K562 (cell line): ENCODE measurements at regions not wholly inside any gene's neighbourhood (a gene's known extent, or its start where the extent isn't known, plus 50 kb on each side); places are given as distances from the start of the nearest gene placed in this dataset.

Experiments used
- ATAC-seq: fragments of 200-7000 bp; cut with Tn5 transposase; 3 replicates; pipeline ENCODE4 v1.9.1; 2020; ENCODE audit warnings: moderate library complexity
- BruUV-seq: library from RNA; stranded (reverse); fragments of 400-500 nt; replicated peaks from 2 replicates; lab custom pipeline; 2021; lab: Mats Ljungman, UMichigan
- CTCF ChIA-PET: fragments of 300-600 bp; formaldehyde crosslinking; extraction: SDS; loops from one replicate; lab custom pipeline; 2021; ENCODE audit warnings: low intra/inter-chr PET ratio; lab: Yijun Ruan, JAX
- POLR2A ChIA-PET: fragments of 300-600, 350-650 bp; sonication (Branson Sonifier 250); formaldehyde crosslinking; extraction: SDS; loops from one replicate; lab custom pipeline; 2021; ENCODE audit warnings: antibody characterized with exemption, inconsistent platforms; lab: Yijun Ruan, JAX
- DNase-seq, 4 experiments: peaks; one replicate each; pipeline versions ENCODE4 v3.0.0 to v3.0.0-alpha.2; 2011 to 2018; ENCODE audit warnings: low spot score in 3 of 4, mixed read lengths in 3 of 4; ENCODE audit errors: extremely low read depth in 1 of 4
- FAIRE-seq: peaks from 2 replicates; lab custom pipeline; 2011; peaks lifted over from hg19 to GRCh38; lab: Jason Lieb, UNC
- H2AFZ ChIP-seq: 2 replicates; pipeline ENCODE4 v1.6.0; 2011; ENCODE audit warnings: low read depth, low read length, control low read depth, inconsistent platforms
- H3K27ac ChIP-seq: fragments of 200-600 bp; 3 replicates; pipeline ENCODE4 v1.8.0; 2011; ENCODE audit warnings: low read depth, mild to moderate bottlenecking, control low read depth, inconsistent platforms, low read length, moderate library complexity, mixed read lengths; ENCODE audit errors: extremely low read depth
- H3K27me3 ChIP-seq, 2 experiments: fragments of 300-600 bp in 1 of 2; 2 replicates in 1 of 2; 3 replicates in 1 of 2; pipeline versions ENCODE4 v1.6.0 to v1.8.0; 2011; ENCODE audit warnings: inconsistent platforms in 2 of 2, low read length in 2 of 2, mild to moderate bottlenecking in 1 of 2, mixed read lengths in 1 of 2, moderate library complexity in 1 of 2; ENCODE audit not compliant: control insufficient read depth in 2 of 2, insufficient read depth in 2 of 2
- H3K36me3 ChIP-seq: fragments of 300-600 bp; 3 replicates; pipeline ENCODE4 v1.8.0; 2011; ENCODE audit warnings: mild to moderate bottlenecking, low read length, inconsistent platforms; ENCODE audit not compliant: control insufficient read depth, insufficient read depth
- H3K4me1 ChIP-seq, 2 experiments: fragments of 200-600 bp in 1 of 2; replicated peaks in 1 of 2; 2 replicates in 1 of 2; 3 replicates in 1 of 2; pipeline versions ENCODE4 v1.5.1 to v1.8.0; 2011; ENCODE audit warnings: inconsistent platforms in 2 of 2, low read length in 2 of 2, mild to moderate bottlenecking in 1 of 2, mixed read lengths in 1 of 2, moderate library complexity in 1 of 2; ENCODE audit not compliant: control insufficient read depth in 2 of 2, insufficient read depth in 2 of 2
- H3K4me2 ChIP-seq: 2 replicates; pipeline ENCODE4 v1.6.1; 2011; ENCODE audit warnings: low read length, control low read depth, inconsistent platforms, mixed read lengths; ENCODE audit not compliant: insufficient read depth
- H3K4me3 ChIP-seq: fragments of 200-600 bp; sonication (generic), shearing (Covaris generic); 2 replicates; pipeline ENCODE4 v1.5.1; 2016; ENCODE audit warnings: control low read depth, inconsistent platforms
- H3K79me2 ChIP-seq: fragments of 200-600 bp; 3 replicates; pipeline ENCODE4 v1.8.0; 2011; ENCODE audit warnings: low read length, inconsistent platforms; ENCODE audit not compliant: control insufficient read depth, insufficient read depth
- H3K9ac ChIP-seq, 2 experiments: 2 replicates each; pipeline versions ENCODE4 v1.6.0 to v1.6.1; 2011; ENCODE audit warnings: low read depth in 2 of 2, low read length in 2 of 2, control low read depth in 1 of 2, inconsistent platforms in 1 of 2, mild to moderate bottlenecking in 1 of 2, mixed read lengths in 1 of 2; ENCODE audit not compliant: insufficient read depth in 1 of 2
- H3K9me1 ChIP-seq: one replicate; pipeline ENCODE4 v1.6.0; 2011; ENCODE audit warnings: inconsistent platforms, mild to moderate bottlenecking, low read length, moderate library complexity; ENCODE audit not compliant: control insufficient read depth, insufficient read depth
- H3K9me3 ChIP-seq: replicated peaks from 2 replicates; pipeline ENCODE4 v1.5.1; 2011; ENCODE audit warnings: low read depth, low read length, inconsistent platforms; ENCODE audit not compliant: control insufficient read depth, insufficient read depth
- H4K20me1 ChIP-seq: replicated peaks from 2 replicates; pipeline ENCODE4 v1.6.1; 2011; ENCODE audit warnings: low read length, inconsistent platforms, mixed read lengths; ENCODE audit not compliant: control insufficient read depth, insufficient read depth
- ARHGAP35 ChIP-seq: fragments of 450-650 bp; IDR thresholded peaks from 2 replicates; pipeline ENCODE4 v1.6.1; 2018; ENCODE audit not compliant: partially characterized antibody
- DMBX1 ChIP-seq: fragments of 250-450 bp; sonication (Bioruptor Pico); IDR thresholded peaks from 2 replicates; pipeline ENCODE4 v1.8.0; 2022; ENCODE audit warnings: inconsistent platforms, mild to moderate bottlenecking, moderate library complexity, borderline replicate concordance
- EHMT2 ChIP-seq: fragments of 450-650 bp; IDR thresholded peaks from 2 replicates; pipeline ENCODE4 v1.6.1; 2018; ENCODE audit warnings: antibody characterized with exemption
- KDM2B ChIP-seq: fragments of 250-450 bp; sonication (Bioruptor Pico); IDR thresholded peaks from 2 replicates; pipeline ENCODE4 v1.8.0; 2021; ENCODE audit warnings: mild to moderate bottlenecking, moderate library complexity
- NFATC3 ChIP-seq: fragments of 450-650 bp; IDR thresholded peaks from 2 replicates; pipeline ENCODE4 v1.6.1; 2017; ENCODE audit warnings: mild to moderate bottlenecking
- NR2F6 ChIP-seq: fragments of 450-650 bp; formaldehyde crosslinking; IDR thresholded peaks from 2 replicates; pipeline ENCODE4 v1.4.0; 2020; ENCODE audit warnings: mild to moderate bottlenecking
- POLR2AphosphoS5 ChIP-seq: IDR thresholded peaks from 2 replicates; pipeline ENCODE4 v1.6.1; 2011; ENCODE audit warnings: mild to moderate bottlenecking, low read depth, low read length, moderate library complexity; ENCODE audit not compliant: control insufficient read depth, insufficient read depth
- POLR3G ChIP-seq: IDR thresholded peaks from 2 replicates; pipeline ENCODE4 v1.6.1; 2011; ENCODE audit not compliant: insufficient read length, insufficient replicate concordance; ENCODE audit errors: extremely low read depth
- RAD51 ChIP-seq: fragments of 450-650 bp; IDR thresholded peaks from 2 replicates; pipeline ENCODE4 v1.7.1; 2016; ENCODE audit warnings: low read depth, mild to moderate bottlenecking, borderline replicate concordance
- RBM39 ChIP-seq: fragments of 200-400 bp; formaldehyde crosslinking; optimal IDR thresholded peaks from 2 replicates; pipeline ENCODE3; 2018; ENCODE audit warnings: low read depth, low read length
- ZFX ChIP-seq: sonication (generic); formaldehyde crosslinking; IDR thresholded peaks from 2 replicates; pipeline ENCODE4 v1.8.0; 2022; ENCODE audit warnings: mild to moderate bottlenecking, missing genetic modification reagents, moderate library complexity
- ZNF174 ChIP-seq: fragments of 250-450 bp; sonication (Bioruptor Pico); IDR thresholded peaks from 2 replicates; pipeline ENCODE4 v1.4.0; 2020; ENCODE audit warnings: mild to moderate bottlenecking
- ZNF699 ChIP-seq: fragments of 250-450 bp; sonication (Bioruptor Pico); IDR thresholded peaks from 2 replicates; pipeline ENCODE4 v1.8.0; 2021; ENCODE audit warnings: mild to moderate bottlenecking, moderate library complexity; ENCODE audit not compliant: insufficient replicate concordance
- WGBS: fragments of 100-300 bp; shearing (Covaris generic); methylation state at CpG from one replicate; pipeline ENCODE4 v1.1.6; 2016; ENCODE audit warnings: low coverage, mixed read lengths; ENCODE audit not compliant: insufficient coverage; ENCODE audit errors: missing lambda C conversion rate; 5-methylcytosine and 5-hydroxymethylcytosine counted together
- in situ Hi-C: fragments of 300-500 bp; cut with MboI; formaldehyde crosslinking; loops from 4 replicates; pipeline ENCODE4 v1.15.0; 2018; ENCODE audit warnings: inconsistent platforms, mixed read lengths
- intact Hi-C: fragments of 100-400 bp; cut with micrococcal nuclease; formaldehyde crosslinking; loops from 2 replicates; pipeline ENCODE4 v1.14.2; 2022
- TF ChIP-seq, protein P1 (sequence below): sonication (generic); formaldehyde crosslinking; IDR thresholded peaks from 2 replicates; pipeline ENCODE4 v1.8.0; 2022; ENCODE audit warnings: mild to moderate bottlenecking, missing genetic modification reagents
- TF ChIP-seq, protein P2 (sequence below): fragments of 250-450 bp; sonication (Bioruptor Pico); IDR thresholded peaks from 2 replicates; pipeline ENCODE4 v1.4.0; 2020
- TF ChIP-seq, protein P3 (sequence below): fragments of 450-650 bp; IDR thresholded peaks from 2 replicates; pipeline ENCODE4 v1.6.1; 2016
- TF ChIP-seq, protein P4 (sequence below): fragments of 250-450 bp; sonication (Bioruptor Pico); IDR thresholded peaks from 2 replicates; pipeline ENCODE4 v1.9.0; 2021; ENCODE audit warnings: mild to moderate bottlenecking, inconsistent platforms

DNA sequence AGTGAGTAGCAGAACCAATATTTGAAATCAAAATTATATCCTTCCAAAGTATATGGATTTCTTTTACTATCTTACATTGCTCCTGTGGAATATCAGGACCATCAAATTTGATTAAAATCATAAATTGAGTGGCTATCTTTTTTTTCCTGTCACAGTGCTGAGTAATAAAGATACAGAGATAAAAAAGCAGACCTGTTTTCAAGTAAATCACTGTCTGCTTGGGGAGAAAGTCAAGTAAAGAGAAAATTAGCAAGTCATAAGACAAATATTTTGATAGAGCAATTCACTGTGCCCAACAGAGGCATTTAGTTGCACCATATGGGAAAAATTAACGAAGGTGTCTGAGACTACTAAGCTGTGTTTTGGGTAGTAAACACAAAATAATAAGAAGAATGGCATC lies 933.7 kb downstream of the NTRK3 start:
- Histone ChIP-seq H3K36me3 (no peaks in the 10 kb centered on the region; the same call in 2 of the 3 replicates), H3K27me3 (no peaks in the 10 kb centered on the region), H4K20me1 (no peaks in the 10 kb centered on the region), H3K9me3 (no peaks in the 10 kb centered on the region), H3K27ac (no peak overlapping the region), H3K4me1 (no peaks in the 10 kb centered on the region), H2AFZ (no peak overlapping the region), H3K4me3 (no peak overlapping the region), H3K4me2 (no peak overlapping the region), H3K9me1 (no peaks in the 10 kb centered on the region), H3K79me2 (no peaks in the 10 kb centered on the region), H3K9ac (no peak overlapping the region)
- TF ChIP-seq, protein P1, sequence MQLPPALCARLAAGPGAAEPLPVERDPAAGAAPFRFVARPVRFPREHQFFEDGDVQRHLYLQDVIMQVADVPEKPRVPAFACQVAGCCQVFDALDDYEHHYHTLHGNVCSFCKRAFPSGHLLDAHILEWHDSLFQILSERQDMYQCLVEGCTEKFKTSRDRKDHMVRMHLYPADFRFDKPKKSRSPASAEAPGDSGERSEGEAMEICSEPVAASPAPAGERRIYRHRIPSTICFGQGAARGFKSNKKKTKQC (CRISPR knock-in tag): no peak
- TF ChIP-seq RAD51 (no peak), ZFX (CRISPR knock-in tag) (no peak), ZNF174 (CRISPR knock-in tag) (no peak), POLR2AphosphoS5 (no peak), ZNF699 (CRISPR knock-in tag) (no peak), KDM2B (CRISPR knock-in tag) (no peak), ARHGAP35 (no peak), EHMT2 (no peak), NR2F6 (CRISPR knock-in tag) (no peak), NFATC3 (no peak), RBM39 (no peak), DMBX1 (no peak), POLR3G (no peak)
- TF ChIP-seq, protein P2, sequence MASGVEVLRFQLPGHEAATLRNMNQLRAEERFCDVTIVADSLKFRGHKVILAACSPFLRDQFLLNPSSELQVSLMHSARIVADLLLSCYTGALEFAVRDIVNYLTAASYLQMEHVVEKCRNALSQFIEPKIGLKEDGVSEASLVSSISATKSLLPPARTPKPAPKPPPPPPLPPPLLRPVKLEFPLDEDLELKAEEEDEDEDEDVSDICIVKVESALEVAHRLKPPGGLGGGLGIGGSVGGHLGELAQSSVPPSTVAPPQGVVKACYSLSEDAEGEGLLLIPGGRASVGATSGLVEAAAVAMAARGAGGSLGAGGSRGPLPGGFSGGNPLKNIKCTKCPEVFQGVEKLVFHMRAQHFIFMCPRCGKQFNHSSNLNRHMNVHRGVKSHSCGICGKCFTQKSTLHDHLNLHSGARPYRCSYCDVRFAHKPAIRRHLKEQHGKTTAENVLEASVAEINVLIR (CRISPR knock-in tag): no peak
- TF ChIP-seq, protein P3, sequence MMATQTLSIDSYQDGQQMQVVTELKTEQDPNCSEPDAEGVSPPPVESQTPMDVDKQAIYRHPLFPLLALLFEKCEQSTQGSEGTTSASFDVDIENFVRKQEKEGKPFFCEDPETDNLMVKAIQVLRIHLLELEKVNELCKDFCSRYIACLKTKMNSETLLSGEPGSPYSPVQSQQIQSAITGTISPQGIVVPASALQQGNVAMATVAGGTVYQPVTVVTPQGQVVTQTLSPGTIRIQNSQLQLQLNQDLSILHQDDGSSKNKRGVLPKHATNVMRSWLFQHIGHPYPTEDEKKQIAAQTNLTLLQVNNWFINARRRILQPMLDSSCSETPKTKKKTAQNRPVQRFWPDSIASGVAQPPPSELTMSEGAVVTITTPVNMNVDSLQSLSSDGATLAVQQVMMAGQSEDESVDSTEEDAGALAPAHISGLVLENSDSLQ: no peak
- TF ChIP-seq, protein P4, sequence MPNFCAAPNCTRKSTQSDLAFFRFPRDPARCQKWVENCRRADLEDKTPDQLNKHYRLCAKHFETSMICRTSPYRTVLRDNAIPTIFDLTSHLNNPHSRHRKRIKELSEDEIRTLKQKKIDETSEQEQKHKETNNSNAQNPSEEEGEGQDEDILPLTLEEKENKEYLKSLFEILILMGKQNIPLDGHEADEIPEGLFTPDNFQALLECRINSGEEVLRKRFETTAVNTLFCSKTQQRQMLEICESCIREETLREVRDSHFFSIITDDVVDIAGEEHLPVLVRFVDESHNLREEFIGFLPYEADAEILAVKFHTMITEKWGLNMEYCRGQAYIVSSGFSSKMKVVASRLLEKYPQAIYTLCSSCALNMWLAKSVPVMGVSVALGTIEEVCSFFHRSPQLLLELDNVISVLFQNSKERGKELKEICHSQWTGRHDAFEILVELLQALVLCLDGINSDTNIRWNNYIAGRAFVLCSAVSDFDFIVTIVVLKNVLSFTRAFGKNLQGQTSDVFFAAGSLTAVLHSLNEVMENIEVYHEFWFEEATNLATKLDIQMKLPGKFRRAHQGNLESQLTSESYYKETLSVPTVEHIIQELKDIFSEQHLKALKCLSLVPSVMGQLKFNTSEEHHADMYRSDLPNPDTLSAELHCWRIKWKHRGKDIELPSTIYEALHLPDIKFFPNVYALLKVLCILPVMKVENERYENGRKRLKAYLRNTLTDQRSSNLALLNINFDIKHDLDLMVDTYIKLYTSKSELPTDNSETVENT (CRISPR knock-in tag): no peak
- in situ Hi-C loops: no loop called here
- FAIRE-seq (no peak), ATAC-seq (no peak), DNase-seq (no peak)
- WGBS: 0% methylated on average over 1 of the region's 1 CpG
- ChIA-PET POLR2A (no interaction called here), CTCF (no interaction called here)
- intact Hi-C loops: no loop called here
- BruUV-seq: no TSS peak
